Activated T-cell treated with anti-CD3 and anti-CD28 coated beads, Interleukin-2, amount 50 U/mL, for 4 hours (primary cell): ENCODE measurements at regions not wholly inside any gene's neighbourhood (a gene's known extent, or its start where the extent isn't known, plus 50 kb on each side); places are given as distances from the start of the nearest gene placed in this dataset.

Experiments
- ATAC-seq, 2 donors: fragments of 200-7000 bp; cut with Tn5 transposase; one replicate each; pipeline ENCODE4 v1.10.0; 2021
- DNase-seq: peaks from one replicate; pipeline ENCODE4 v3.0.0-alpha.2; 2020
- H3K27me3 Mint-ChIP-seq: one replicate; pipeline ENCODE4 v1.8.0; 2021; ENCODE audit warnings: low read depth, mixed read lengths
- H3K36me3 Mint-ChIP-seq: one replicate; pipeline ENCODE4 v1.8.0; 2022; ENCODE audit warnings: mixed read lengths; ENCODE audit not compliant: insufficient read depth
- H3K4me1 Mint-ChIP-seq: one replicate; pipeline ENCODE4 v1.8.0; 2021; ENCODE audit warnings: low read depth, mixed read lengths
- H3K4me3 Mint-ChIP-seq: one replicate; pipeline ENCODE4 v1.8.0; 2021; ENCODE audit warnings: mild to moderate bottlenecking, moderate library complexity, mixed read lengths
- H3K9me3 Mint-ChIP-seq: one replicate; pipeline ENCODE4 v1.8.0; 2021; ENCODE audit warnings: mixed read lengths

- Mint-ChIP-seq H3K9me3 (no peaks in the 10 kb centered on the region), H3K4me3 (no peak overlapping the region), H3K4me1 (no peaks in the 10 kb centered on the region), H3K27me3 (peaks cover 3% of the 10 kb centered on the region), H3K36me3 (no peaks in the 10 kb centered on the region)
- DNase-seq (no peak), ATAC-seq (no peak)
Observed at GRCh38 chr5:171664489-171664888, 121.1 kb upstream of the SMIM23 start.

DNA sequence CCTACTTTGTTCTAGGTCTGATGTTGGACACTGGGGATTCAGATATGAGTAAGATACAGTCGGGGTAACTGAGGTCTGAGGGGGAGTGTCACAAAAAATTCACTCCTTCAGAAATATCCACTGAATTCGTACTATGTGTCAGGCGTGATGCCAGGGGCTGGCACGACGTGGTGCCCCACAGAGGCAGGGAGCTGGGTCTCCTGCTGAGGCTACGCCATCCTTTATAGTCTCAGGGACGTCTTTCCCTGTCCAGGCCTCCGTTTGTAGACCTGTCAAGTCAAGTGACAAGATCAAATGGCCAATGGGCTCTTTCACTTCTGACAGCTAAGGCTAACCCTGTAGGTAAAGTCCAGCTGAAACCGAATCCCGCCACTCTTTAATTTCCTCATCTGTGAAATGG, 118.8 kb upstream of the SMIM23 start:
- Mint-ChIP-seq H3K9me3 (no peaks in the 10 kb centered on the region), H3K4me1 (no peaks in the 10 kb centered on the region), H3K36me3 (no peaks in the 10 kb centered on the region), H3K27me3 (peaks cover 4% of the 10 kb centered on the region), H3K4me3 (no peak overlapping the region)
- no peak for ATAC-seq
- no peak for DNase-seq

DNA sequence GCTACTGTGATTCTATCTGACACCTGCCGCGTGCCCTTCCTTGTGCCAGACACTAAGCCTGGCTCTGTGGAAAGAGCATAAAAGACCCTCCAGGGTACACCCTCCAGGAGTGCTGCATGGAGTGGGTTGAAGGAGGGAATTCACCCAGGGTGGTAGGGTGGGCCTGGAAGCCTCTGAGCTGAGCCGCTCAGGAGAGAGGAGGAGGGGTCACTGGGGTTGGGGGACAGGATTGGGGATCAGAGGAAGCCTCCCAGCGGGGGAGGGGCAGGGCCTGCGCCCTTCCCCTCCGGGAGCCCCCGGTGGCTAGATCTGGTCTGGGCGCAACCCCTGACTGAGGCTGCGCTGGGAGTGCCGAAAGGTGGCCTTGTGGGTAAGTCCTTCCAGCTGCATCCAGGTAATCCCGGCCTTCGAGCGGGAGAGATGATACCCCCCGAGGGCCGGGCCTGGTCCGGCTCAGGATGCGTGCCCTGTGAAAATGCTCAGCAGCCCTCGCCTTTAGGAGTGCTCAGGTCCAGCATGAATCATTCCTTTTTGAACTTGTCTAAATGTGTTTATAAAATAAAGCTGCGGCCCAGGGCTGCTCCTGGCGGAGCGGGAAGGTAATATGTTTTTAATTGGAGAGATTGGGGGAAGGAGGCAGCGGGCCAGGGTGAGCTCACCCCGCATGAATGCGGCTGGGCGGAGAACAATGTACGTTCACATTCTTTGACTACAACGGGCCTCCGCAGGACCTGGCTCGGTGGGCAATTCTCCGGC, 118.1 kb upstream of the SMIM23 start:
- H3K4me3 Mint-ChIP-seq = no peak overlapping the region
- ATAC-seq (no peak), DNase-seq (no peak)
- H3K27me3 Mint-ChIP-seq = peaks cover 4% of the 10 kb centered on the region
- no peaks in the 10 kb centered on the region for H3K9me3 Mint-ChIP-seq
- H3K36me3 Mint-ChIP-seq = no peaks in the 10 kb centered on the region
- no peaks in the 10 kb centered on the region for H3K4me1 Mint-ChIP-seq

GRCh38 chr5:171668097-171668412, 117.6 kb upstream of the SMIM23 start:
- DNase-seq = no peak
- H3K27me3 Mint-ChIP-seq = peaks cover 4% of the 10 kb centered on the region
- no peaks in the 10 kb centered on the region for H3K36me3 Mint-ChIP-seq
- H3K4me3 Mint-ChIP-seq = no peak overlapping the region
- H3K9me3 Mint-ChIP-seq = no peaks in the 10 kb centered on the region
- H3K4me1 Mint-ChIP-seq = no peaks in the 10 kb centered on the region
- no peak for ATAC-seq

- no peak overlapping the region for H3K4me3 Mint-ChIP-seq
- peaks cover 4% of the 10 kb centered on the region for H3K27me3 Mint-ChIP-seq
- H3K36me3 Mint-ChIP-seq = no peaks in the 10 kb centered on the region
- DNase-seq = no peak
- H3K9me3 Mint-ChIP-seq = peaks cover 7% of the 10 kb centered on the region
- no peak for ATAC-seq
- no peaks in the 10 kb centered on the region for H3K4me1 Mint-ChIP-seq
Observed at GRCh38 chr5:171669571-171669970, 116.0 kb upstream of the SMIM23 start.

DNA sequence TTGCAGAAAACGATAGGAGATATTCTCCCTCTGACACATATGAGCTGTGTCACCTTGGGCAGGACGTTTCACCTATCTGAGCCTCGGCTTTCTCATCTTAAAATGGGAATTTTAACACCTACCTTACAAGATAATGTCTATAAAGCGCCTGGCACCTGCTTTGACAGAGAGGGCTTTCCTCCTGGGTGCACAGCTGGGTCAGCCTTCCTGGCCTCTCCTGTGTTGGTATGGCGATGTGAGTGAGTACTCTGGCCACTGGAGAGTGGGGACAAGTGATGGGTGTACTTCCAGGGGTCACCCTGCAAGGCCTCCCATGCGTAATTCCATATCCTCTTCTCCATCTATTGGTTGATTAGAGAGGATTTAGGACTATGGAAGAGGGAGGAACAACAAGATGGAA, 113.1 kb upstream of the SMIM23 start:
- Mint-ChIP-seq H3K4me3 (no peak overlapping the region), H3K9me3 (peaks cover 7% of the 10 kb centered on the region), H3K4me1 (no peaks in the 10 kb centered on the region), H3K36me3 (no peaks in the 10 kb centered on the region), H3K27me3 (peaks cover 12% of the 10 kb centered on the region)
- DNase-seq (no peak), ATAC-seq (no peak)

DNA sequence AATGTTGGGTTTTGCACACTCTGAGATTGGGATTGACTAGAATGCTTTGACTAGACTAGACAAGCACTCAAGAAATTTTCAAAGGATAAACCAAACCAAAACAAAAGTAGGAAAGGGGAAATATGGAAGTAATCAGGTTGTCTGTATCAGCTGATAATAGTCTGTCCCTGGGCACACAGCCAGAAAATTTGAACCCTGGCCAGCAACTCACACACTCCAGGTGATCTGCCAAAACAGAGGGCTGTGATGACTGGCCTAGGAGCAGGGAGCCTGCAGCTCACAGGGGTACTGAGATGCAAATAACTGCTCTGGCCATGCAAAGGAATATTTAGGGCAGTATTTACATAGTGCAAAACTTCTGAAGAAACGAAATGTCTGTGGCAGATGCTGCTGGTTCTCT, 112.3 kb upstream of the SMIM23 start:
- Mint-ChIP-seq H3K4me3 (no peak overlapping the region), H3K36me3 (no peaks in the 10 kb centered on the region), H3K4me1 (no peaks in the 10 kb centered on the region), H3K9me3 (peaks cover 7% of the 10 kb centered on the region), H3K27me3 (peaks cover 15% of the 10 kb centered on the region)
- no peak for ATAC-seq
- DNase-seq = no peak

- DNase-seq = no peak
- H3K27me3 Mint-ChIP-seq = peaks cover 15% of the 10 kb centered on the region
Observed at GRCh38 chr5:171673840-171674239, 111.8 kb upstream of the SMIM23 start.

DNA sequence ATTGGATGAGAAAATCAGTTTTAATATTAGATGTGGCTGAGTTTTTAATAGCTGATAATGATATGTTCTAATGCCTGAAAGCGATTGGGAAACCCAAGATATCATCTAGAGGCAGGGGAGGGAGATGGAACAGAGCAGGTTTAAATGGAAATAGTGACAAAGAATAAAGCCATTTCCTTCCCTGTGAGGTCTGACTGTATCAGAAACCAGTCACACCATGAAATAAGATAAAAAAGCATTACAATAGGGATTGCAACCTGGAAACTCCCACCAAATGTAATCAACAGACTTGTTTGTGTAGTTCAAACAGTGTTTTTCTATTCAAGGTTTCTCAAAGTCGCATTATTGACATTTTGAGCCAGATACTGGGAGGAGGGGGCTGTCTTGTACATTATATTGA, 110.1 kb upstream of the SMIM23 start:
- no peaks in the 10 kb centered on the region for H3K4me1 Mint-ChIP-seq
- no peak for DNase-seq

More at GRCh38 chr5:171673840-171674239, 111.8 kb upstream of the SMIM23 start:
- no peak overlapping the region for H3K4me3 Mint-ChIP-seq
- peaks cover 7% of the 10 kb centered on the region for H3K9me3 Mint-ChIP-seq
- ATAC-seq = no peak
- no peaks in the 10 kb centered on the region for H3K4me1 Mint-ChIP-seq
- no peaks in the 10 kb centered on the region for H3K36me3 Mint-ChIP-seq

GRCh38 chr5:171676286-171676944, 109.2 kb upstream of the SMIM23 start:
- peaks cover 16% of the 10 kb centered on the region for H3K27me3 Mint-ChIP-seq
- H3K36me3 Mint-ChIP-seq = no peaks in the 10 kb centered on the region
- DNase-seq = no peak
- no peaks in the 10 kb centered on the region for H3K4me1 Mint-ChIP-seq
- no peak for ATAC-seq
- no peak overlapping the region for H3K4me3 Mint-ChIP-seq
- peaks cover 7% of the 10 kb centered on the region for H3K9me3 Mint-ChIP-seq

More for the DNA sequence above, 110.1 kb upstream of the SMIM23 start:
- Mint-ChIP-seq H3K36me3 (no peaks in the 10 kb centered on the region), H3K27me3 (peaks cover 17% of the 10 kb centered on the region), H3K4me3 (no peak overlapping the region), H3K9me3 (peaks cover 7% of the 10 kb centered on the region)
- no peak for ATAC-seq

- Mint-ChIP-seq H3K27me3 (peaks cover 36% of the 10 kb centered on the region), H3K4me1 (no peaks in the 10 kb centered on the region), H3K9me3 (peaks cover 5% of the 10 kb centered on the region), H3K36me3 (no peaks in the 10 kb centered on the region), H3K4me3 (no peak overlapping the region)
- ATAC-seq (no peak), DNase-seq (no peak)
Observed at GRCh38 chr5:171678646-171679045, 107.0 kb upstream of the SMIM23 start.

DNA sequence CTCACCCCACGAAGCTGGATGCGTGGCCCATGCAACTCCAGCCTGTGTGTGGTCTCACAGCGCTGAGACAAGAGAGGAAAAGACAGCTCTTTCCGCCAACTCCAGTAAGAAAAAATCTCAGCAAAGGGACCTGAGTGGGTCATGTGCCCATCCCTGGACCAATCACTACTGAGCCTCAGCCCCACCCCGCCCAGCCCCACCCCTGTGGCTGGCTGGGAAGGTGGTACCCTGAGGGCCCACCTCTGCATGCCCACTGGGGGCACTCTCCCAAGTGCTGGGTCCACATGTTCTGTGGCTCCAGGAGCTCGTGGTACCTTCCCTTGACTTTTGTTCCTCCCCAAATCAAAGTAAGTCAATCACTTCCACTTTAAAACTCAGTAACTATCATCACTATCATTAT, 105.1 kb upstream of the SMIM23 start:
- Mint-ChIP-seq H3K4me1 (no peaks in the 10 kb centered on the region), H3K36me3 (no peaks in the 10 kb centered on the region), H3K9me3 (no peaks in the 10 kb centered on the region), H3K27me3 (peaks cover 32% of the 10 kb centered on the region), H3K4me3 (no peak overlapping the region)
- DNase-seq = no peak
- no peak for ATAC-seq

DNA sequence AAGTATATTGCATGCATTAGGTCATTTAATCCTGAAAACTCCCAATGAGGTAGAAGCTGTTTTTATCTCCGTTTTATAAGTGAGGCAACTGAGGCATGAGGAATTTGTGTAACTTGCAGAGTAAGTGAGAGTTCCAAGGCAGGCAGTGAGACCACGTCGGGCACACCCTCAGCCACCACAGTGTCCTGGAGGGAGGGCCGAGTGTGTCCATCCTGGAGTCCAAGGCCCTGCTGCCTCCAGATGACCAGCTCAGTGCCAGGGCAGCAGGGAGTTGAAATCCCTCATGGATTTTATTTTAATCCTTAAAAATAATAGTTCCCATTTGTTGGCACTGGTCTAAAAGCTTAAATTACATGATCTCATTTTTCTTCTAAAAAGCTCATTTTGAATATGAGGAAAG, 104.6 kb upstream of the SMIM23 start:
- Mint-ChIP-seq H3K4me3 (no peak overlapping the region), H3K4me1 (no peaks in the 10 kb centered on the region), H3K36me3 (no peaks in the 10 kb centered on the region), H3K27me3 (peaks cover 32% of the 10 kb centered on the region), H3K9me3 (no peaks in the 10 kb centered on the region)
- ATAC-seq (no peak), DNase-seq (no peak)

- no peak for DNase-seq
- no peaks in the 10 kb centered on the region for H3K9me3 Mint-ChIP-seq
- H3K4me3 Mint-ChIP-seq = no peak overlapping the region
- no peaks in the 10 kb centered on the region for H3K4me1 Mint-ChIP-seq
- ATAC-seq = no peak
- H3K27me3 Mint-ChIP-seq = peaks cover 30% of the 10 kb centered on the region
- no peaks in the 10 kb centered on the region for H3K36me3 Mint-ChIP-seq
Observed at GRCh38 chr5:171681677-171682076, 103.9 kb upstream of the SMIM23 start.

GRCh38 chr5:171682801-171683200, 102.8 kb upstream of the SMIM23 start:
- DNase-seq (no peak), ATAC-seq (no peak)
- Mint-ChIP-seq H3K36me3 (no peaks in the 10 kb centered on the region), H3K27me3 (peaks cover 25% of the 10 kb centered on the region), H3K4me3 (no peak overlapping the region), H3K9me3 (no peaks in the 10 kb centered on the region), H3K4me1 (no peaks in the 10 kb centered on the region)
